SK-N-SH (cell line): ENCODE measurements at regions not wholly inside any gene's neighbourhood (a gene's known extent, or its start where the extent isn't known, plus 50 kb on each side); places are given as distances from the start of the nearest gene placed in this dataset.
"Not testable (repeated sequence)": the region's sequence is repeated elsewhere in the genome, so short reads cannot be mapped to it uniquely, and the experiment has no call there.

ENCODE experiments used
- CTCF ChIA-PET: fragments of 300-600, 350-600 bp; formaldehyde crosslinking; extraction: SDS; loops from one replicate; lab custom pipeline; 2021; lab: Yijun Ruan, JAX
- POLR2A ChIA-PET: fragments of 350-600 bp; sonication (Branson Sonifier 250); formaldehyde crosslinking; extraction: SDS; loops from one replicate; lab custom pipeline; 2020; ENCODE audit warnings: antibody characterized with exemption, inconsistent platforms; lab: Yijun Ruan, JAX
- DNase-seq: peaks from one replicate; pipeline ENCODE4 v3.0.0; 2012
- H2AFZ ChIP-seq: fragments of 200-600 bp; sonication (generic); 2 replicates; pipeline ENCODE4 v1.8.1; 2016; ENCODE audit warnings: antibody characterized with exemption, mild to moderate bottlenecking, low read depth
- H3F3A ChIP-seq: fragments of 200-600 bp; sonication (generic); replicated peaks from 2 replicates; pipeline ENCODE3; 2016; ENCODE audit warnings: antibody characterized with exemption, mild to moderate bottlenecking; ENCODE audit not compliant: insufficient read depth
- H3K27ac ChIP-seq, 2 experiments: fragments of 200-500 bp in 1 of 2; fragments of 200-600 bp in 1 of 2; sonication (Bioruptor generic) in 1 of 2; sonication (generic), shearing (Covaris generic) in 1 of 2; 2 replicates each; pipeline versions ENCODE4 v1.5.1 to v1.6.1; 2014 to 2016; ENCODE audit warnings: low read depth in 2 of 2, inconsistent platforms in 1 of 2, low read length in 1 of 2, mild to moderate bottlenecking in 1 of 2, mixed read lengths in 1 of 2
- H3K27me3 ChIP-seq: fragments of 200-600 bp; sonication (generic), shearing (Covaris generic); 2 replicates; pipeline ENCODE4 v1.6.1; 2016; ENCODE audit warnings: mixed run types; ENCODE audit not compliant: insufficient read depth
- H3K36me3 ChIP-seq, 2 experiments: fragments of 200-500 bp in 1 of 2; fragments of 200-600 bp in 1 of 2; sonication (Bioruptor generic) in 1 of 2; sonication (generic) in 1 of 2; replicated peaks in 1 of 2; 2 replicates each; pipeline versions ENCODE3 to v1.5.1; 2014 to 2016; ENCODE audit warnings: low read length in 1 of 2, mild to moderate bottlenecking in 1 of 2; ENCODE audit not compliant: insufficient read depth in 2 of 2, control insufficient read depth in 1 of 2
- H3K4me1 ChIP-seq, 2 experiments: fragments of 200-500 bp in 1 of 2; fragments of 200-600 bp in 1 of 2; sonication (Bioruptor generic) in 1 of 2; sonication (generic), shearing (Covaris generic) in 1 of 2; 2 replicates each; pipeline versions ENCODE4 v1.5.1 to v1.6.1; 2014 to 2016; ENCODE audit warnings: low read depth in 1 of 2, low read length in 1 of 2, mixed run types in 1 of 2; ENCODE audit not compliant: insufficient read depth in 2 of 2, control insufficient read depth in 1 of 2
- H3K4me2 ChIP-seq: fragments of 200-600 bp; sonication (generic), shearing (Covaris generic); 2 replicates; pipeline ENCODE4 v1.6.1; 2017; ENCODE audit warnings: mixed run types
- H3K4me3 ChIP-seq, 2 experiments: fragments of 200-500 bp in 1 of 2; fragments of 200-600 bp in 1 of 2; sonication (Bioruptor generic) in 1 of 2; sonication (generic), shearing (Covaris generic) in 1 of 2; 2 replicates each; pipeline versions ENCODE4 v1.5.1 to v1.8.1; 2014 to 2016; ENCODE audit warnings: low read depth in 2 of 2, inconsistent platforms in 1 of 2, low read length in 1 of 2, mild to moderate bottlenecking in 1 of 2, mixed read lengths in 1 of 2, moderate library complexity in 1 of 2
- H3K79me2 ChIP-seq: fragments of 200-600 bp; sonication (generic); 2 replicates; pipeline ENCODE4 v1.8.1; 2017; ENCODE audit warnings: mild to moderate bottlenecking; ENCODE audit not compliant: insufficient read depth
- H3K9ac ChIP-seq: fragments of 200-600 bp; sonication (generic); 2 replicates; pipeline ENCODE4 v1.6.1; 2017; ENCODE audit warnings: mixed run types
- H3K9me2 ChIP-seq: fragments of 200-600 bp; sonication (generic); 2 replicates; pipeline ENCODE4 v1.6.1; 2017; ENCODE audit warnings: mixed run types
- H3K9me3 ChIP-seq: fragments of 200-600 bp; sonication (generic); 2 replicates; pipeline ENCODE4 v1.6.1; 2017; ENCODE audit warnings: mixed run types, mild to moderate bottlenecking, moderate library complexity
- H4K20me1 ChIP-seq: fragments of 200-600 bp; sonication (generic); 2 replicates; pipeline ENCODE4 v1.6.1; 2017; ENCODE audit warnings: mild to moderate bottlenecking, mixed run types; ENCODE audit not compliant: insufficient read depth
- CHD2 ChIP-seq: fragments of 150-350 bp; IDR thresholded peaks from 2 replicates; pipeline ENCODE4 v1.6.1; 2018; ENCODE audit warnings: low read length; ENCODE audit not compliant: partially characterized antibody
- FOSL2 ChIP-seq: IDR thresholded peaks from 2 replicates; pipeline ENCODE4 v1.4.0; 2012; ENCODE audit warnings: low read depth, mild to moderate bottlenecking, moderate library complexity, borderline replicate concordance
- MXI1 ChIP-seq: IDR thresholded peaks from 2 replicates; pipeline ENCODE4 v1.6.1; 2012; ENCODE audit warnings: mild to moderate bottlenecking, low read depth, low read length, improper control_type of control experiment
- NFIC ChIP-seq: IDR thresholded peaks from 2 replicates; pipeline ENCODE4 v1.4.0; 2012; ENCODE audit warnings: borderline replicate concordance
- POLR2AphosphoS5 ChIP-seq: IDR thresholded peaks from 2 replicates; pipeline ENCODE4 v1.6.1; 2012; ENCODE audit warnings: low read depth, low read length
- RAD21 ChIP-seq: IDR thresholded peaks from 2 replicates; pipeline ENCODE4 v1.6.1; 2012; ENCODE audit warnings: mild to moderate bottlenecking, low read length
- RCOR1 ChIP-seq: fragments of 150-350 bp; IDR thresholded peaks from 2 replicates; pipeline ENCODE4 v1.6.1; 2017; ENCODE audit warnings: antibody characterized with exemption, low read length
- TAF1 ChIP-seq: IDR thresholded peaks from 2 replicates; pipeline ENCODE4 v1.6.1; 2012; ENCODE audit warnings: low read depth, mild to moderate bottlenecking, low read length, moderate library complexity, borderline replicate concordance
- WGBS: methylation state at CpG from one replicate; pipeline ENCODE4 v1.1.6; 2017; ENCODE audit warnings: low lambda C conversion rate; 5-methylcytosine and 5-hydroxymethylcytosine counted together
- TF ChIP-seq, protein P1 (sequence below): IDR thresholded peaks from 2 replicates; pipeline ENCODE4 v1.4.0; 2012; ENCODE audit warnings: low read depth, borderline replicate concordance
- TF ChIP-seq, protein P2 (sequence below): IDR thresholded peaks from 2 replicates; pipeline ENCODE4 v1.6.1; 2012; ENCODE audit warnings: mild to moderate bottlenecking, low read depth, low read length, moderate library complexity
- TF ChIP-seq, protein P3 (sequence below): IDR thresholded peaks from 2 replicates; pipeline ENCODE4 v1.4.0; 2012; ENCODE audit warnings: low read depth, borderline replicate concordance

DNA sequence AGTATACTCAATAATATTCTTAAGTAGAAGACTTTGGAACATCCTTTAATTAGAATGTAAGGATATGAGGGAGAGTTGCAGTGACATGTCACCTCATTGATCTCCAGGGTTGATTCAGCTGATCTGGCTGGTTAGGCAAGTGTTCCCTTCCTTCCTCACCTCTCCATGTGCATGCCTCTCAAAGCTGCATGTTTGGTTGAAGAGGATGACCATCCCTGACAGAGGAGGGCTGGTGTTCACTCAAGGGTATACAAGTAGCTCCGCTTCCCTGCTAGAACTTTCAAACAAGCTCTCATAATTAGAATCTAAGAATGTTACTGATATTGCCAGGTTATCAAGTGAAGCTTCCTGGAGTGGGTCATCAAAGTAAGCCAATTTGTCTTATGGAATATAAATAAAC, 341.1 kb upstream of the FLRT2 start:
- DNase-seq, result no peak
- Histone ChIP-seq H3K9me3 (no peaks in the 10 kb centered on the region), H2AFZ (no peak overlapping the region), H3K27ac (no peak overlapping the region), H3K9me2 (no peaks in the 10 kb centered on the region), H3K4me2 (no peak overlapping the region), H3K79me2 (no peaks in the 10 kb centered on the region), H3K27me3 (no peaks in the 10 kb centered on the region), H3K4me1 (no peaks in the 10 kb centered on the region), H3K9ac (no peak overlapping the region), H3K4me3 (no peak overlapping the region), H3K36me3 (no peaks in the 10 kb centered on the region), H4K20me1 (no peaks in the 10 kb centered on the region), H3F3A (no peaks in the 10 kb centered on the region)
- CTCF ChIA-PET, result no interaction called here
- WGBS, result 27% methylated on average over 1 of the region's 1 CpG
- POLR2A ChIA-PET, result no interaction called here
- TF ChIP-seq, protein P1, sequence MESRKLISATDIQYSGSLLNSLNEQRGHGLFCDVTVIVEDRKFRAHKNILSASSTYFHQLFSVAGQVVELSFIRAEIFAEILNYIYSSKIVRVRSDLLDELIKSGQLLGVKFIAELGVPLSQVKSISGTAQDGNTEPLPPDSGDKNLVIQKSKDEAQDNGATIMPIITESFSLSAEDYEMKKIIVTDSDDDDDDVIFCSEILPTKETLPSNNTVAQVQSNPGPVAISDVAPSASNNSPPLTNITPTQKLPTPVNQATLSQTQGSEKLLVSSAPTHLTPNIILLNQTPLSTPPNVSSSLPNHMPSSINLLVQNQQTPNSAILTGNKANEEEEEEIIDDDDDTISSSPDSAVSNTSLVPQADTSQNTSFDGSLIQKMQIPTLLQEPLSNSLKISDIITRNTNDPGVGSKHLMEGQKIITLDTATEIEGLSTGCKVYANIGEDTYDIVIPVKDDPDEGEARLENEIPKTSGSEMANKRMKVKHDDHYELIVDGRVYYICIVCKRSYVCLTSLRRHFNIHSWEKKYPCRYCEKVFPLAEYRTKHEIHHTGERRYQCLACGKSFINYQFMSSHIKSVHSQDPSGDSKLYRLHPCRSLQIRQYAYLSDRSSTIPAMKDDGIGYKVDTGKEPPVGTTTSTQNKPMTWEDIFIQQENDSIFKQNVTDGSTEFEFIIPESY, result no peak
- no peak for TF ChIP-seq MXI1

DNA sequence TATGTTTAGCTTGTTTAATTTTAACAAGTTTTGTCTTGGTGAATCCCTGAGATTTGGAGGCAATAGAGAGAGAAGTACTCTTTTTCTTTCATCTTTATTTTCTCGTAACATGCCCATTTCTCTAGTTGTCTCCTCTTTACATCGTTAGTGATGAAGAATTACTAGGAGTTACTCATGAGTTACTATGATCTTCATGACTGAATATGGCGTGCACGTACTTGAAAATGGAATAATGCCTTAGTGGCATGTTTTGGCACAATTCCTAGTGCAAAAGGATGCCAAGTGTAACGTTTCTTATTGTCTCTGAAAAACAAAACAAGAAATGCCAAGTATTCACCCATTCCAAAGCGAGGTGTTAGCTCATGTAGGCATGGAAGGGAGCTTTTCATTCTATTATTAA, 340.7 kb upstream of the FLRT2 start:
- H3K9ac ChIP-seq, DNase-seq, H3K4me3 ChIP-seq, H3K9me3 ChIP-seq, H3K36me3 ChIP-seq, H3K27me3 ChIP-seq, H2AFZ ChIP-seq, H3K4me2 ChIP-seq, H3K27ac ChIP-seq, POLR2A ChIA-PET, H3F3A ChIP-seq, CTCF ChIA-PET, H3K4me1 ChIP-seq, H4K20me1 ChIP-seq, H3K79me2 ChIP-seq, H3K9me2 ChIP-seq: not testable (repeated sequence)
- 16% methylated on average over 6 of the region's 6 CpGs for WGBS

DNA sequence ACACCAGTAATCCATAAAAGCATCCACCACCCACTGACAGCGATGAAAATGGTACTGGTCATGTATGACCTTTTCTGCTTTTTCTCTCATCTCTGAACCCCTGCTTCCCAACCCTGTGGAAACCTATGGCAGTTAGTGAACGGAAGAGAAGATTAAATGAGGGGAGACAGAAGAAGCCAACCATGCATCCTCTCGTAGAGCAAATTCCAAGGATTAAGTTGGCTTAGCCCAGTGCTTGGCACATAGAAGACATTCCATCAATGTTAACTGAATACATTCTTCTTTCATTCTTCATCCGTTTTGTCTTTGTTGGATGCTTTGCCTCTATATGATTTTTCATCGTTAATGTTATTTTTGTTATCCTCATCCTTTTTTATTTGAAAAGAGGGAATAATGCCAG, 339.7 kb upstream of the FLRT2 start:
- no peaks in the 10 kb centered on the region for H3K4me1 ChIP-seq
- 12% methylated on average over 5 of the region's 5 CpGs for WGBS
- no peaks in the 10 kb centered on the region for H3K9me2 ChIP-seq
- DNase-seq, result no peak
- H3K9me3 ChIP-seq, result no peaks in the 10 kb centered on the region
- H3K9ac ChIP-seq, result no peak overlapping the region
- CTCF ChIA-PET, result no interaction called here
- H3K27me3 ChIP-seq, result no peaks in the 10 kb centered on the region
- H3K27ac ChIP-seq, result no peak overlapping the region
- TF ChIP-seq RCOR1 (no peak), TAF1 (no peak)
- H3K79me2 ChIP-seq, result no peaks in the 10 kb centered on the region
- H3K4me2 ChIP-seq, result no peak overlapping the region
- H3K4me3 ChIP-seq, result no peak overlapping the region
- H4K20me1 ChIP-seq, result no peaks in the 10 kb centered on the region
- no peaks in the 10 kb centered on the region for H3K36me3 ChIP-seq
- H3F3A ChIP-seq, result no peaks in the 10 kb centered on the region
- POLR2A ChIA-PET, result no interaction called here
- no peak overlapping the region for H2AFZ ChIP-seq

DNA sequence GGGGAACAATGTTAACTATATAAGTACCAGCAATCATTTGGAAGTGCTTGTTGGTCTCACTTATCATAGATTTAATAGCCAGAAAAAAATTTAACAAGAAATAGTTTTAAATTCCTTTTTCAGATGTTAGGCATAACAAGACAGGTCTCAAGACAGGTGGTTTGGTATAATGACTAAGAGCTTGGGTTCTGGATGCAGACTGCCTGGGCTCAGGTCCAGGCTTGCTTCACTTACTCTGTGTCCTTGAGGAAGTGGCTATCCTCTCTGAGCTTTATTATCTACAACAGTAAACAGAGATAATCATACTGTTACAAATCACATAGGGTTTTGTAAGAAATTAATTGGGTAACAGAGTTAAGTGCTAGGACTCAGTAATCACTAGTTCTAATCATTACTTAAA, 338.0 kb upstream of the FLRT2 start:
- ChIA-PET CTCF (no interaction called here), POLR2A (no interaction called here)
- Histone ChIP-seq H3K4me3 (no peak overlapping the region), H3K9me3 (no peaks in the 10 kb centered on the region), H3F3A (no peaks in the 10 kb centered on the region), H3K4me1 (no peaks in the 10 kb centered on the region), H3K79me2 (no peaks in the 10 kb centered on the region), H3K4me2 (no peak overlapping the region), H3K9me2 (no peaks in the 10 kb centered on the region), H4K20me1 (no peaks in the 10 kb centered on the region), H3K27me3 (no peaks in the 10 kb centered on the region), H3K36me3 (no peaks in the 10 kb centered on the region), H3K27ac (no peak overlapping the region), H2AFZ (no peak overlapping the region), H3K9ac (no peak overlapping the region)
- no peak for DNase-seq
- TF ChIP-seq CHD2 (no peak), FOSL2 (no peak), POLR2AphosphoS5 (no peak), NFIC (no peak), RAD21 (no peak)
- TF ChIP-seq, protein P2, sequence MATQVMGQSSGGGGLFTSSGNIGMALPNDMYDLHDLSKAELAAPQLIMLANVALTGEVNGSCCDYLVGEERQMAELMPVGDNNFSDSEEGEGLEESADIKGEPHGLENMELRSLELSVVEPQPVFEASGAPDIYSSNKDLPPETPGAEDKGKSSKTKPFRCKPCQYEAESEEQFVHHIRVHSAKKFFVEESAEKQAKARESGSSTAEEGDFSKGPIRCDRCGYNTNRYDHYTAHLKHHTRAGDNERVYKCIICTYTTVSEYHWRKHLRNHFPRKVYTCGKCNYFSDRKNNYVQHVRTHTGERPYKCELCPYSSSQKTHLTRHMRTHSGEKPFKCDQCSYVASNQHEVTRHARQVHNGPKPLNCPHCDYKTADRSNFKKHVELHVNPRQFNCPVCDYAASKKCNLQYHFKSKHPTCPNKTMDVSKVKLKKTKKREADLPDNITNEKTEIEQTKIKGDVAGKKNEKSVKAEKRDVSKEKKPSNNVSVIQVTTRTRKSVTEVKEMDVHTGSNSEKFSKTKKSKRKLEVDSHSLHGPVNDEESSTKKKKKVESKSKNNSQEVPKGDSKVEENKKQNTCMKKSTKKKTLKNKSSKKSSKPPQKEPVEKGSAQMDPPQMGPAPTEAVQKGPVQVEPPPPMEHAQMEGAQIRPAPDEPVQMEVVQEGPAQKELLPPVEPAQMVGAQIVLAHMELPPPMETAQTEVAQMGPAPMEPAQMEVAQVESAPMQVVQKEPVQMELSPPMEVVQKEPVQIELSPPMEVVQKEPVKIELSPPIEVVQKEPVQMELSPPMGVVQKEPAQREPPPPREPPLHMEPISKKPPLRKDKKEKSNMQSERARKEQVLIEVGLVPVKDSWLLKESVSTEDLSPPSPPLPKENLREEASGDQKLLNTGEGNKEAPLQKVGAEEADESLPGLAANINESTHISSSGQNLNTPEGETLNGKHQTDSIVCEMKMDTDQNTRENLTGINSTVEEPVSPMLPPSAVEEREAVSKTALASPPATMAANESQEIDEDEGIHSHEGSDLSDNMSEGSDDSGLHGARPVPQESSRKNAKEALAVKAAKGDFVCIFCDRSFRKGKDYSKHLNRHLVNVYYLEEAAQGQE, result no peak
- TF ChIP-seq, protein P3, sequence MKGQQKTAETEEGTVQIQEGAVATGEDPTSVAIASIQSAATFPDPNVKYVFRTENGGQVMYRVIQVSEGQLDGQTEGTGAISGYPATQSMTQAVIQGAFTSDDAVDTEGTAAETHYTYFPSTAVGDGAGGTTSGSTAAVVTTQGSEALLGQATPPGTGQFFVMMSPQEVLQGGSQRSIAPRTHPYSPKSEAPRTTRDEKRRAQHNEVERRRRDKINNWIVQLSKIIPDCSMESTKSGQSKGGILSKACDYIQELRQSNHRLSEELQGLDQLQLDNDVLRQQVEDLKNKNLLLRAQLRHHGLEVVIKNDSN, result no peak
